Thyroid gland (tissue), 4 donors: ENCODE measurements at regions not wholly inside any gene's neighbourhood (a gene's known extent, or its start where the extent isn't known, plus 50 kb on each side); places are given as distances from the start of the nearest gene placed in this dataset.

Experiments
- DNase-seq, 2 donors: peaks; one replicate each; pipeline ENCODE4 v3.0.0-alpha.2; 2019
- H3K27ac ChIP-seq, 3 donors: fragments of 200-600 bp; sonication (generic); 1 replicate in 2 of 3; 2 replicates in 1 of 3; pipeline ENCODE4 v1.5.1; 2016 to 2019; ENCODE audit warnings: mild to moderate bottlenecking in 1 of 3, moderate library complexity in 1 of 3
- H3K27me3 ChIP-seq: fragments of 200-600 bp; sonication (generic); one replicate; pipeline ENCODE4 v1.5.1; 2019
- H3K36me3 ChIP-seq, 2 donors: fragments of 200-600 bp; sonication (generic); one replicate each; pipeline ENCODE4 v1.5.1; 2016 to 2019
- H3K4me1 ChIP-seq, 2 donors: fragments of 200-600 bp; sonication (generic); one replicate each; pipeline ENCODE4 v1.5.1; 2017 to 2019
- H3K4me3 ChIP-seq, 3 donors: fragments of 200-600 bp; sonication (generic); replicated peaks in 1 of 3; 1 replicate in 2 of 3; 2 replicates in 1 of 3; pipeline ENCODE4 v1.5.1; 2016; ENCODE audit warnings: mild to moderate bottlenecking in 1 of 3
- H3K9me3 ChIP-seq: fragments of 200-600 bp; sonication (generic); one replicate; pipeline ENCODE4 v1.5.1; 2017
- CTCF ChIP-seq, 6 experiments: fragments of 200-600 bp in 3 of 6; fragments of 450-650 bp in 3 of 6; sonication (generic) in 3 of 6; IDR thresholded peaks; one replicate each; pipeline ENCODE4 v1.5.1; 2016 to 2019; ENCODE audit warnings: antibody characterized with exemption in 6 of 6, mild to moderate bottlenecking in 2 of 6, inconsistent platforms in 1 of 6, moderate library complexity in 1 of 6
- POLR2A ChIP-seq, 2 donors: fragments of 450-650 bp; IDR thresholded peaks; one replicate each; pipeline ENCODE4 v1.6.1; 2017; ENCODE audit warnings: antibody characterized with exemption in 2 of 2, mild to moderate bottlenecking in 2 of 2, moderate library complexity in 1 of 2
- WGBS, 2 donors: methylation state at CpG; one replicate each; pipeline ENCODE4 v1.1.5; 2017; 5-methylcytosine and 5-hydroxymethylcytosine counted together
- intact Hi-C: fragments of 100-400 bp; cut with DNase I; formaldehyde crosslinking; loops from one replicate; pipeline ENCODE4 v1.15.1; 2023

GRCh38 chr11:33640730-33641371 is 59.8 kb downstream of the C11orf91 start:
- H3K9me3 ChIP-seq: no peaks in the 10 kb centered on the region
- TF ChIP-seq POLR2A (IDR thresholded peaks at IDR 0.05) (no peak), CTCF (IDR thresholded peaks at IDR 0.05) (no peak)
- H3K4me3 ChIP-seq: no peak overlapping the region
- H3K27me3 ChIP-seq: no peaks in the 10 kb centered on the region
- no peak overlapping the region for H3K27ac ChIP-seq
- WGBS, 2 donors: 51 to 59% methylated on average over 8 of the region's 8 CpGs
- H3K4me1 ChIP-seq: no peaks in the 10 kb centered on the region
- no peaks in the 10 kb centered on the region for H3K36me3 ChIP-seq
- DNase-seq: no peak
- intact Hi-C loops: no loop called here

- no peak overlapping the region for H3K4me3 ChIP-seq
- WGBS, 2 donors: 42 to 58% methylated on average over 1 of the region's 1 CpG
- intact Hi-C loops: no loop called here
- no peaks in the 10 kb centered on the region for H3K36me3 ChIP-seq
- H3K9me3 ChIP-seq: no peaks in the 10 kb centered on the region
- no peak for DNase-seq
- H3K4me1 ChIP-seq: no peaks in the 10 kb centered on the region
- no peak overlapping the region for H3K27ac ChIP-seq
- H3K27me3 ChIP-seq: no peaks in the 10 kb centered on the region
- no peak for TF ChIP-seq POLR2A (IDR thresholded peaks at IDR 0.05)
- TF ChIP-seq CTCF (IDR thresholded peaks at IDR 0.05): no peak
Measured at GRCh38 chr11:33638608-33639007, 62.0 kb downstream of the C11orf91 start.

- H3K9me3 ChIP-seq: no peaks in the 10 kb centered on the region
- DNase-seq: no peak
- no peaks in the 10 kb centered on the region for H3K27me3 ChIP-seq
- no peak overlapping the region for H3K4me3 ChIP-seq
- 92 to 96% methylated on average over 6 of the region's 6 CpGs for WGBS, 2 donors
- TF ChIP-seq CTCF (IDR thresholded peaks at IDR 0.05): no peak
- no peak for TF ChIP-seq POLR2A (IDR thresholded peaks at IDR 0.05)
- no peak overlapping the region for H3K27ac ChIP-seq
- H3K36me3 ChIP-seq: no peaks in the 10 kb centered on the region
- H3K4me1 ChIP-seq: no peaks in the 10 kb centered on the region
- intact Hi-C loops: no loop called here
Measured at GRCh38 chr11:33636104-33636503, 64.5 kb downstream of the C11orf91 start.

- Histone ChIP-seq H3K4me3 (no peak overlapping the region), H3K4me1 (no peaks in the 10 kb centered on the region), H3K27ac (no peak overlapping the region), H3K9me3 (no peaks in the 10 kb centered on the region), H3K36me3 (no peaks in the 10 kb centered on the region), H3K27me3 (no peaks in the 10 kb centered on the region)
- intact Hi-C loops: no loop called here
- TF ChIP-seq CTCF (IDR thresholded peaks at IDR 0.05): no peak
- no peak for TF ChIP-seq POLR2A (IDR thresholded peaks at IDR 0.05)
- WGBS, 2 donors: 41 to 50% methylated on average over 5 of the region's 5 CpGs
- DNase-seq: peak; percentile 53 to 62
Measured at GRCh38 chr11:33635161-33635560, 65.5 kb downstream of the C11orf91 start.

GRCh38 chr11:33634291-33634834 is 66.3 kb downstream of the C11orf91 start:
- intact Hi-C loops: no loop called here
- H3K36me3 ChIP-seq: no peaks in the 10 kb centered on the region
- H3K4me1 ChIP-seq: no peaks in the 10 kb centered on the region
- no peak for TF ChIP-seq CTCF (IDR thresholded peaks at IDR 0.05)
- TF ChIP-seq POLR2A (IDR thresholded peaks at IDR 0.05): no peak
- WGBS, 2 donors: 89 to 91% methylated on average over 7 of the region's 7 CpGs
- H3K27ac ChIP-seq: no peak overlapping the region
- no peaks in the 10 kb centered on the region for H3K27me3 ChIP-seq
- DNase-seq: no peak
- H3K9me3 ChIP-seq: no peaks in the 10 kb centered on the region
- H3K4me3 ChIP-seq: no peak overlapping the region
